Endothelial cell of umbilical vein (primary cell): ENCODE measurements at regions not wholly inside any gene's neighbourhood (a gene's known extent, or its start where the extent isn't known, plus 50 kb on each side); places are given as distances from the start of the nearest gene placed in this dataset.

Source experiments
- BruUV-seq: library from RNA; stranded (reverse); fragments of 400-500 nt; replicated peaks from 2 replicates; lab custom pipeline; 2021; lab: Mats Ljungman, UMichigan
- CTCF ChIA-PET: fragments of 300-600, 350-600 bp; sonication (Branson Sonifier 250); formaldehyde crosslinking; loops from one replicate; lab custom pipeline; 2021; ENCODE audit warnings: antibody characterized with exemption, inconsistent platforms; lab: Charles Lee
- POLR2A ChIA-PET: fragments of 300-600, 350-600 bp; sonication (Branson Sonifier 250); formaldehyde crosslinking; loops from one replicate; lab custom pipeline; 2021; ENCODE audit warnings: antibody characterized with exemption, inconsistent platforms; lab: Charles Lee
- DNase-seq: peaks from one replicate; pipeline ENCODE4 v3.0.0-alpha.2; 2011; ENCODE audit warnings: low read depth, low spot score
- FAIRE-seq: peaks from 2 replicates; lab custom pipeline; 2011; peaks lifted over from hg19 to GRCh38; lab: Jason Lieb, UNC
- H2AFZ ChIP-seq: 2 replicates; pipeline ENCODE4 v1.6.0; 2012; ENCODE audit warnings: low read depth, low read length, control low read depth, inconsistent platforms
- H3K27ac ChIP-seq: 2 replicates; pipeline ENCODE4 v1.5.1; 2011; ENCODE audit warnings: low read depth, mild to moderate bottlenecking, control low read depth, low read length, moderate library complexity; ENCODE audit not compliant: insufficient read depth
- H3K27me3 ChIP-seq, 2 experiments: 2 replicates each; pipeline versions ENCODE4 v1.6.0 to v1.6.1; 2011; ENCODE audit warnings: low read length in 2 of 2, mixed read lengths in 1 of 2; ENCODE audit not compliant: control insufficient read depth in 2 of 2, insufficient read depth in 2 of 2
- H3K36me3 ChIP-seq, 2 experiments: 2 replicates in 1 of 2; 3 replicates in 1 of 2; pipeline ENCODE4 v1.5.1; 2011; ENCODE audit warnings: low read length in 2 of 2, mild to moderate bottlenecking in 1 of 2, moderate library complexity in 1 of 2; ENCODE audit not compliant: control insufficient read depth in 2 of 2, insufficient read depth in 2 of 2; ENCODE audit errors: extremely low read depth in 1 of 2
- H3K4me1 ChIP-seq: 3 replicates; pipeline ENCODE4 v1.5.1; 2011; ENCODE audit warnings: mild to moderate bottlenecking, low read length; ENCODE audit not compliant: control insufficient read depth, insufficient read depth; ENCODE audit errors: extremely low read depth
- H3K4me2 ChIP-seq: 2 replicates; pipeline ENCODE4 v1.6.1; 2011; ENCODE audit warnings: low read length, control low read depth, mixed read lengths; ENCODE audit not compliant: insufficient read depth
- H3K4me3 ChIP-seq, 3 experiments: fragments of 200-600 bp in 1 of 3; sonication (generic), shearing (Covaris generic) in 1 of 3; replicated peaks in 1 of 3; 2 replicates each; pipeline ENCODE4 v1.5.1; 2011 to 2016; ENCODE audit warnings: control low read depth in 3 of 3, low read length in 3 of 3, mild to moderate bottlenecking in 2 of 3, inconsistent platforms in 1 of 3, low read depth in 1 of 3, moderate library complexity in 1 of 3; ENCODE audit not compliant: insufficient read depth in 1 of 3
- H3K79me2 ChIP-seq: 2 replicates; pipeline ENCODE4 v1.6.0; 2012; ENCODE audit warnings: low read length, inconsistent platforms; ENCODE audit not compliant: control insufficient read depth, insufficient read depth
- H3K9ac ChIP-seq: replicated peaks from 2 replicates; pipeline ENCODE3; 2011; ENCODE audit warnings: low read length, control low read depth; ENCODE audit not compliant: insufficient read depth; ENCODE audit errors: extremely low read depth
- H3K9me1 ChIP-seq: replicated peaks from 3 replicates; pipeline ENCODE4 v1.6.0; 2011; ENCODE audit warnings: mild to moderate bottlenecking, low read length; ENCODE audit not compliant: control insufficient read depth, insufficient read depth; ENCODE audit errors: extremely low read depth
- H3K9me3 ChIP-seq: replicated peaks from 2 replicates; pipeline ENCODE4 v1.5.1; 2012; ENCODE audit warnings: low read length, inconsistent platforms; ENCODE audit not compliant: control insufficient read depth, insufficient read depth
- H4K20me1 ChIP-seq: replicated peaks from 2 replicates; pipeline ENCODE3; 2011; ENCODE audit warnings: mild to moderate bottlenecking, low read length; ENCODE audit not compliant: control insufficient read depth, insufficient read depth; ENCODE audit errors: extremely low read depth
- EZH2 ChIP-seq: IDR thresholded peaks from 2 replicates; pipeline ENCODE4 v1.6.1; 2012; ENCODE audit warnings: borderline replicate concordance, low read depth, mild to moderate bottlenecking, moderate library complexity, low read length, inconsistent platforms; ENCODE audit not compliant: severe bottlenecking
- FOS ChIP-seq: IDR thresholded peaks from 2 replicates; pipeline ENCODE4 v1.6.1; 2011; ENCODE audit warnings: mild to moderate bottlenecking, low read length, moderate library complexity, borderline replicate concordance; ENCODE audit not compliant: insufficient read depth
- GATA2 ChIP-seq: IDR thresholded peaks from 2 replicates; pipeline ENCODE4 v1.7.0; 2011; ENCODE audit warnings: low read depth, mild to moderate bottlenecking, moderate library complexity, mixed read lengths, low read length; ENCODE audit not compliant: insufficient read length, insufficient read depth
- JUN ChIP-seq: IDR thresholded peaks from 2 replicates; pipeline ENCODE4 v1.6.1; 2011; ENCODE audit warnings: borderline replicate concordance, low read depth; ENCODE audit not compliant: insufficient read length, insufficient read depth
- MYC ChIP-seq: IDR thresholded peaks from one replicate; pipeline ENCODE4 v1.6.1; 2011; ENCODE audit warnings: mild to moderate bottlenecking, low read depth, low read length
- POLR2A ChIP-seq: IDR thresholded peaks from 2 replicates; pipeline ENCODE4 v1.6.1; 2012; ENCODE audit warnings: low read depth, mild to moderate bottlenecking, control low read depth, low read length
- POLR2AphosphoS5 ChIP-seq: IDR thresholded peaks from 2 replicates; pipeline ENCODE4 v1.6.1; 2012; ENCODE audit warnings: low read depth, mild to moderate bottlenecking, control low read depth, low read length, moderate library complexity; ENCODE audit not compliant: insufficient read depth
- dilution Hi-C: fragments of 300-500 bp; cut with MboI; formaldehyde crosslinking; loops from one replicate; pipeline ENCODE4 v1.15.0; 2019; ENCODE audit warnings: low sequenced_read_pairs; ENCODE audit not compliant: extremely low pct_ligation_motif_present
- intact Hi-C: fragments of 100-400 bp; cut with micrococcal nuclease; formaldehyde crosslinking; loops from one replicate; pipeline ENCODE4 v1.10.0; 2022
- TF ChIP-seq, protein P1 (sequence below): IDR thresholded peaks from 2 replicates; pipeline ENCODE4 v1.6.1; 2011; ENCODE audit not compliant: insufficient read depth, insufficient read length
- TF ChIP-seq, protein P2 (sequence below), 2 donors: IDR thresholded peaks; 1 replicate in 1 of 2; 2 replicates in 1 of 2; pipeline ENCODE4 v1.5.1; 2011; ENCODE audit warnings: low read length in 2 of 2, mild to moderate bottlenecking in 2 of 2, moderate library complexity in 2 of 2, control low read depth in 1 of 2, inconsistent platforms in 1 of 2, low read depth in 1 of 2; ENCODE audit not compliant: insufficient read depth in 1 of 2; ENCODE audit errors: extremely low read depth in 1 of 2

DNA sequence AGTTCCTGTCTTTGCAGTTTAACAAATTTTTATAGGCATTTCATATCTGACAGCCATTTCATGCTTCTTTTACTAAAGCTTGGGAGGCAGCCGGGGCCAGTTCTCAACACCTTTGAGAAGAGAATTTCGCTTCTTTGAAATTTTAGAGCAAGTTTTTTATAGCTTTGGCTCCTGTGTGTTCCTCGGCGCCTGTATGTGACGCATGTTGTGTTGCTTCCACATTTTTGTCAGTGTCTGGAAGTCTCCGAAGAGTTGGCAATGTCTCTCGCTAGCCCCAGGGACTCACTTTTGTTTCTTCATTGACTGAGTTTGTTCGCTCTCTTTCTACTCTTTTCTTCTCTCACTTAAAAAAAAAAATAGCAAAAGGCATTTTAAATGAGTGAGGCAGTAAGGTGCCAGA is 386.9 kb upstream of the PLXNA2 start:
- POLR2A ChIA-PET, result no interaction called here
- intact Hi-C loops (no loop called here), dilution Hi-C loops (no loop called here)
- no peak for TF ChIP-seq GATA2
- TF ChIP-seq POLR2AphosphoS5, result no peak
- no peak for TF ChIP-seq EZH2
- no peak for TF ChIP-seq MYC
- no peak for TF ChIP-seq JUN
- no peak for TF ChIP-seq POLR2A
- FAIRE-seq, result no peak
- no peak overlapping the region for H3K9ac ChIP-seq
- H3K36me3 ChIP-seq, result no peaks in the 10 kb centered on the region
- CTCF ChIA-PET, result no interaction called here
- H3K4me2 ChIP-seq, result no peak overlapping the region
- H4K20me1 ChIP-seq, result no peaks in the 10 kb centered on the region
- H3K27me3 ChIP-seq, result peaks cover 0 to 2% of the 10 kb centered on the region in 2 experiments
- DNase-seq, result no peak
- BruUV-seq, result no TSS peak
- H2AFZ ChIP-seq, result no peak overlapping the region
- H3K9me3 ChIP-seq, result no peaks in the 10 kb centered on the region
- H3K27ac ChIP-seq, result no peak overlapping the region
- no peaks in the 10 kb centered on the region for H3K9me1 ChIP-seq
- no peaks in the 10 kb centered on the region for H3K79me2 ChIP-seq
- H3K4me1 ChIP-seq, result no peaks in the 10 kb centered on the region
- H3K4me3 ChIP-seq, result no peak overlapping the region

DNA sequence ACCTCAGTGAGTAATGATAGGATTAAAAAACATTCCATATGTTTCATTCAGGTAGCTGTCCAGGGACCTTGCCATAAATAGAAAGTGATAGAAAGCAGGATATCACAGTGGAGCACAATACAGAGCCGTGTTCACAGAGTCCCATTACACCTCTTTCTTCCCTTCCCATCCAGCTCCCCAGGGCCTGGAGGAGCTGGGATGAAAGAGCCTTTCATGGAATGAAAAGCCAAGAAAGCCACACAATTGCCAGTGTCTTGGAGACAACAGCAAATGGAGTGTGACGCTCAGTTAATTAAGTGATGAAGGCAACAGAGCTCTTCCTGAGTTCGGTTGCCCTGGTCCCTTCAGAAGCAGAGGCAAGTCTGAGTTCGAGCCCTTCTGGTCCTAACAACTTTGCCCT is 387.3 kb upstream of the PLXNA2 start:
- no peaks in the 10 kb centered on the region for H4K20me1 ChIP-seq
- no peak overlapping the region for H3K27ac ChIP-seq
- H3K4me1 ChIP-seq, result no peaks in the 10 kb centered on the region
- H3K79me2 ChIP-seq, result no peaks in the 10 kb centered on the region
- dilution Hi-C loops, result no loop called here
- no TSS peak for BruUV-seq
- TF ChIP-seq, protein P1, sequence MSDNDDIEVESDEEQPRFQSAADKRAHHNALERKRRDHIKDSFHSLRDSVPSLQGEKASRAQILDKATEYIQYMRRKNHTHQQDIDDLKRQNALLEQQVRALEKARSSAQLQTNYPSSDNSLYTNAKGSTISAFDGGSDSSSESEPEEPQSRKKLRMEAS, result no peak
- no peak for TF ChIP-seq POLR2AphosphoS5
- TF ChIP-seq EZH2, result no peak
- TF ChIP-seq POLR2A, result no peak
- no peak for TF ChIP-seq JUN
- TF ChIP-seq GATA2, result no peak
- TF ChIP-seq, protein P2, sequence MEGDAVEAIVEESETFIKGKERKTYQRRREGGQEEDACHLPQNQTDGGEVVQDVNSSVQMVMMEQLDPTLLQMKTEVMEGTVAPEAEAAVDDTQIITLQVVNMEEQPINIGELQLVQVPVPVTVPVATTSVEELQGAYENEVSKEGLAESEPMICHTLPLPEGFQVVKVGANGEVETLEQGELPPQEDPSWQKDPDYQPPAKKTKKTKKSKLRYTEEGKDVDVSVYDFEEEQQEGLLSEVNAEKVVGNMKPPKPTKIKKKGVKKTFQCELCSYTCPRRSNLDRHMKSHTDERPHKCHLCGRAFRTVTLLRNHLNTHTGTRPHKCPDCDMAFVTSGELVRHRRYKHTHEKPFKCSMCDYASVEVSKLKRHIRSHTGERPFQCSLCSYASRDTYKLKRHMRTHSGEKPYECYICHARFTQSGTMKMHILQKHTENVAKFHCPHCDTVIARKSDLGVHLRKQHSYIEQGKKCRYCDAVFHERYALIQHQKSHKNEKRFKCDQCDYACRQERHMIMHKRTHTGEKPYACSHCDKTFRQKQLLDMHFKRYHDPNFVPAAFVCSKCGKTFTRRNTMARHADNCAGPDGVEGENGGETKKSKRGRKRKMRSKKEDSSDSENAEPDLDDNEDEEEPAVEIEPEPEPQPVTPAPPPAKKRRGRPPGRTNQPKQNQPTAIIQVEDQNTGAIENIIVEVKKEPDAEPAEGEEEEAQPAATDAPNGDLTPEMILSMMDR (IDR thresholded peaks at IDR 0.05; ENCODE audit: extremely low read depth in 1 of 2, insufficient read depth in 1 of 2, low read depth in 1 of 2, low read length in 2 of 2), result no peak
- TF ChIP-seq MYC, result no peak
- no peak for TF ChIP-seq FOS
- intact Hi-C loops, result no loop called here
- H3K27me3 ChIP-seq, result peaks cover 0 to 2% of the 10 kb centered on the region in 2 experiments
- no peaks in the 10 kb centered on the region for H3K9me1 ChIP-seq
- H3K36me3 ChIP-seq, result no peaks in the 10 kb centered on the region
- DNase-seq (no peak), FAIRE-seq (no peak)
- POLR2A ChIA-PET, result no interaction called here
- H3K4me3 ChIP-seq, result no peak overlapping the region
- no peak overlapping the region for H3K4me2 ChIP-seq
- CTCF ChIA-PET, result no interaction called here
- H3K9me3 ChIP-seq, result no peaks in the 10 kb centered on the region
- H3K9ac ChIP-seq, result no peak overlapping the region
- no peak overlapping the region for H2AFZ ChIP-seq
